Germinal center (tissue), 1 donor: ENCODE measurements at regions not wholly inside any gene's neighbourhood (a gene's known extent, or its start where the extent isn't known, plus 50 kb on each side); places are given as distances from the start of the nearest gene placed in this dataset.
"Not testable (repeated sequence)": the region's sequence is repeated elsewhere in the genome, so short reads cannot be mapped to it uniquely, and the experiment has no call there.

Source experiments
- DNase-seq: peaks from one replicate; pipeline ENCODE4 v3.0.0; 2012; ENCODE audit warnings: mixed read lengths, low spot score

DNA sequence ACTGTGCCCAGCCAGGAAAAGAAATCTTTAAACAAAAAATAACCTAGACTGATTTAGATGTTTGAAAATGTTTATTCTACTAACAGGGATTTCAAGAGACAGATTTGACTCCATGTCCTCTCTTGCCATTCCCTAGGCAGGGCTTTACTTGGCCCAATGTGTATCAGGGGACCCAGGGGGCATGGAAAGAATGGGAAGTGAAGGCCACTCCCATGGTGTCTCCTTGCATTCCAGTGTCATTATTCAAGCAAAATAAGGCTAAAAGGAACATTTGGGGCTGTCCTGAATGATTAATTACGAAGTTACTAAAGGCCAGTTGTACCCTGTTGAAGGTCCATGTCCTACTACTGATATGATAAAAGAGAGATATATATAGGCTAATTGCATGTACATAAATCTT is 151.9 kb upstream of the ATF7IP start:
- DNase-seq = no peak

DNA sequence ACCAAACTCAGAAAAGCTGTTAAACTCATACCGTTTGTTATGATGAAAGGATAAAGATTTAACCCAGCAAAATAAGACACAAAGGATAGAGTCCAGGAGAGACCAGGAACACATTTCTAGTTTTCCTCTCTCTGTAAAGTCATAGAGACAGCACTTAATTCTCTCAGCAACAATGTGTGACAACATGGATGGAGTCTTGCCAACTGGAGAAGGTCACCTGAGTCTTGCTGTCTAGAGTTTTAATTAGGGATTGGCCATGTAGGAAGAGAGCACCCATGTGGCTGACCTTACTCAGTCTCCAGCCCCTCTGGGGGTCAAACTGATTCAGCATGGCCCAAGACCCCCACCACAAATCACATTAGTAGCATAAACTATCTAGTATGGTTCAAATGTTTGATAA is 151.0 kb upstream of the ATF7IP start:
- no peak for DNase-seq

DNA sequence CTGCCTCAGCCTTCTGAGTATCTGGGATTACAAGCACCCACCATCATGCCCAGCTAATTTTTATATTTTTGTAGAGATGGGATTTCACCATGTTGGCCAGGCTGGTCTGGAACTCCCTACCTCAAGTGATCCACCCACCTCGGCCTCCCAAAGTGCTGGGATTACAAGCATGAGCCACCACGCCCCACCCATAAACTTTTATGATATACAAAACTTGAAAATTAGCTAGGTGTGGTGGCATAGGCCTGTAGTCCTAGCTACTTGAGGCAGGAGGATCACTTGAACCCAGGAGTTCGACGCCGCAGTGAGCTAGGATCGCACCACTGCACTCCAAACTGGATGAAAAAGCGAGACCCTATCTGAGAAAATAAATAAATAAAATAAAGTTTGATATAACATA is 149.5 kb upstream of the ATF7IP start:
- DNase-seq = not testable (repeated sequence)

DNA sequence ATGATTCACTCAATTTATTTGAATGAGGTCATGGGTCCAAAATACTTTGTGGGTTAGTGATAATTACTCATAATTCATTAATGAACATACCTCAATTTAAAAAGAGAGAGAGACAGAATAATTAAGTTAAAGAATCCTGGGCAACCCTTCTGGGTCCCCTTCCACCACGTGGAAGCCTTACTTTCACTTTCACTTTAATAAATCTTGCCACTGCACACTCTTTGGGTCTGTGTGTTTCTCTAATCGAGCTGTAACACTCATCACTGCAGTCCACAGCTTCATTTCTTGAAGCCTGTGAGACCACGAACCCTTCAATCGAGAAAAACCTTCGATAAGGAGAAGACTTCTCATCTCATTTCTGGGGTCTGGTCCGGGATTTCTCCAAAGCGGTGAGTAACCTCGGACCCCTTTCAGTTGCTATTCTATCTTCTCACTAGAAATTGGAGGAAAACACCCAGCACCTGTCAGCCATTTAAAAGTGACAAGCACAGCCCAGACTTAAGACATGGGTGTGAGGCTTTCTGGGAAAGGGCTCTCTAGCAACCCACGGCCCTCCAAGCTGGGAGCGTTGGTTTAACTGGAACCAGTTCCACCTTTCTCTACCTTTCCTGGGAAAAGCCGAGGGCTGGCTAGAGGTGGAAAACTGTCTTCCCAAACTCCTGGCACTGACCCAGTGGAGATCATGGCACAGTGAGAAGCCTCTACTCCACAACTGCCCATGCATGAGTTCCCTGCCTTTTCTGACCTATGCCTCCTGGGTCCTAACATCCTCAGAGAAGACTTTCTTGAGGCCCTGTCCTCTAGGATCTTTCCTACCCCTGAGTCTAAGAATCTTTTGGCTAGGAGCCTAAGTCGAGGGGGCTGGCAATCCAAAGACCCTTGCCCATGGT is 148.8 kb upstream of the ATF7IP start:
- DNase-seq = peak; percentile 26

DNA sequence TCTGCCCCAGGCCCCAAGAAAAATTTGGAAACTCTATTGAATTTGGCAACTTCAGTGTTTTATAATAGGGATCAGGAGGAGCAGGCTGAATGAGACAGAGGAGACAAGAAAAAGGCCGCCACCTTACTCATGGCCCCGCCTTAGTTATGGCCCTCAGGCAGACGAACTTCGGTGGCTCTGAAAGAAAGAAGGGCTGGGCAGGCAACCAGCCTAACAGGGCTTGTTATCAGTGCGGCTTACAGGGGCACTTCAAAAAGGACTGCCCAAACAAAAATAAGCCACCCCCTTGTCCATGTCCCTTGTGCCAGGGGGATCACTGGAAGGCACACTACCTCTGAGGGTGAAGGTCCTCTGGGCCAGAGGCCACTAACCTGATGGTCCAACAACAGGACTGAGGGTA is 146.3 kb upstream of the ATF7IP start:
- DNase-seq = no peak

DNA sequence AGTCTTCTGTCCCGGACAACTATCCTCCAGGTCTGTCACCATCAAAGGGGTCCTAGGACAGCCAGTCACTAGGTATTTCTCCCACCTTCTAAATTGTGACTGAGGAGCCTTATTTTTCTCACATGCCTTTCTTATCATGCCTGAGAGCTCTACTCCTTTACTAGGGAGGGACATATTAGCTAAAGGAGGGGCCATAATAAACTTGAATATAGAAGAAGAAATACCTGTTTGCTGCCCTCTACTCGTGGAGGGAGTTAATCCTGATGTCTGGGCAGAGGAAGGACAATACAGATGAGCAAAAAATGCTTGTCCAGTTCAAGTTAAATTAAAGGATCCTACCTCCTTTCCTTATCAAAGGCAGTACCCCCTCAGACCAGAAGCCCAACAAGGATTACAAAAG is 145.8 kb upstream of the ATF7IP start:
- not testable (repeated sequence) for DNase-seq

GRCh38 chr12:14225064-14225463 is 140.4 kb upstream of the ATF7IP start:
- no peak for DNase-seq

GRCh38 chr12:14235176-14235575 is 130.3 kb upstream of the ATF7IP start:
- not testable (repeated sequence) for DNase-seq

GRCh38 chr12:14236641-14237040 is 128.8 kb upstream of the ATF7IP start:
- DNase-seq = not testable (repeated sequence)

GRCh38 chr12:14238221-14238792 is 127.2 kb upstream of the ATF7IP start:
- DNase-seq = peak; percentile 41

DNA sequence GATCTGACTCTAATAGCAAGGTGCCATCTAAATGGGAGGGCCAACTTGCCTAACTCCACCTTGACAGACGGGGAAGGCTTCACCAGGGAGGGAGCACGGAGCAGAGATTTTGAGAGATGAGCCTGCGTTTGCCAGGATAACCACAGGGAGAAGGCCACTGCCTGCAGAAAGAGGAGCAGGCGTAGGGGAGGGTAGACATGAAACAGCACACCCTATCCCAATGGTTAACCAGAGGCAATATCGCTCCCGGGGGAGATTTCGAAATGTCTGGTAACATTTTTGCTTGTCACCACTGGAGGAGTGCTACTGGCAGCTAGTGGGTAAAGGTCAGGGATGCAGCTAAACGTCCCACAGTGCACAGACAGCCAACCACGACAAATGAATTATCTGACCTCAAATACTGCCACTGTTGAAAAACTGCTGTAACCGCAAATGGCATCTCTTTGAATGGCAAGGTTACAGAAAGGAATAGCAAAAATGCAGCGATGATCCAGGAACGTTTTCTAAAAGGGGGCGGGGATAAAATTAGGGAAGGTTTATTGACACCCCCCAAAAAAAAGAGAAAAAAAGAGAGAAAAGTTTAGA is 126.0 kb upstream of the ATF7IP start:
- DNase-seq = peak; percentile 38

GRCh38 chr12:14239935-14240872 is 125.3 kb upstream of the ATF7IP start:
- DNase-seq = peak; percentile 69

- DNase-seq = no peak
Observed at GRCh38 chr12:14240873-14241220, 124.6 kb upstream of the ATF7IP start.

DNA sequence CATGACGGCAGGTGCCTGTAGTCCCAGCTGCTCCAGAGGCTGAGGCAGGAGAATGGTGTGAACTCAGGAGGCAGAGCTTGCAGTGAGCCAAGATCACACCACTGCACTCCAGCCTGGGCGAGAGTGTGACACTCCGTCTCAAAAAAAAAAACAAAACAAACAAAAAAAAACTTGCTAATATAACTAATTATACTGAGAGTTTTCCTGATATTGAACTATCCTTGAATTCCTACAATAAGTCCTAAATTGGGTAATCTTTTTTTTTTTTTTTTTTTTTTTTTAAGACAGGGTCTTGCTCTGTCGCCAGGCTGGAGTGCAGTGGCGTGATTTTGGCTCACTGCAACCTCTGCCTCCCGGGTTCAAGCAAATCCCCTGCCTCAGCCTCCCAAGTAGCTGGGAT is 122.7 kb upstream of the ATF7IP start:
- DNase-seq = not testable (repeated sequence)

DNA sequence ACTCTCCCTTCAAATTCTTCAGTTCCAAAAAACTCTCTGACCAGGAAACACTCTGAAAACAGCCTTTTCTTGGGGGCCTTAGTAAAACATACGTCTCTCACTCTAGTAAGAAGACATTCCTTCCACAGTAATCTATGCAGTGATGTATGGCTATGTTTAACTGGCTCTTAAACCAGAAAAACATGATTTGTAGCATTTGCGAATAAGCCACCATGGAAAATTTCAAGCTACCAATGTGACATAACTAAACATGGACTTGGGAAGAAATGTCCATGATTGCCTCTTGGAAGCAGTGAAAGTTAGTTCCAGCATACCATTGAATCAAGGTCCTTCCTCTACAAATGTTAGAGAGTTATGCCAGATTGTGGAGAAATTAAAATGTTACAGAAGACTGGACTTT is 121.5 kb upstream of the ATF7IP start:
- DNase-seq = no peak

DNA sequence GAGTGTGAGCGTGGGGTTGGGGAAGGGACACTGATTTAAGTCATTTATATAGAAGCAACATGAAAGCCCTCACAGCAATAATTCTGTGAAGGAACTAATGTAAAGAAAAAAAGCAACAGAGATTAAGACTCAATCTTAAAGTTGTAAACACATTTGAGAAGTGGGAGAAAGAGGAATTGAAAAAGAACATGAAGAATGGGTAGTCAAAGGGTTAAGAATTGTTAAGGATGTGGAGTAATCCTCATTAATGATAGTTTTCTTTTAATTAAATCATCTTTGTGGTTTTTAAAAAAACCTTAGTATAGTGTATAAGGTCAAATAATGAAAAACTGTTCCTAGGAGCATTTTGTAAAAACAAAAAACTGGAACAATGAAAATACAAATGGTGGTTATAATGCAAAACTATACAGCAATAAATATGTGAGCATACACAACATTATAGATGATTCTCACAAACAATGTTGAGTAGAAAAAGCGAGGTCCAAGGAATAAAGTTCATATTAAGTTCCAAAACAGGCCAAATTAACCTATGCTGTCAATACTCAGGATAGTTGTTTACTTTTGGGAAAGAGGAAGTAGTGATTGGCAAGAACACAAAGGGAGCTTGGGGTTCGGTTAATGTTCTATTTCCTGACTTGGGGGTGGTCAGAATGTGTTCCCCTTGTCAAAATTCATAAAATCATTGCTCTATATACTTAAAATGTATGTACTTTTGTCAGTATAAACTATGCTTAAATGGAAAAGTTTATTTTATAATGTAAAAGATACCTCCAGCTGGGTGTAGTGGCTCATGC is 120.4 kb upstream of the ATF7IP start:
- no peak for DNase-seq

DNA sequence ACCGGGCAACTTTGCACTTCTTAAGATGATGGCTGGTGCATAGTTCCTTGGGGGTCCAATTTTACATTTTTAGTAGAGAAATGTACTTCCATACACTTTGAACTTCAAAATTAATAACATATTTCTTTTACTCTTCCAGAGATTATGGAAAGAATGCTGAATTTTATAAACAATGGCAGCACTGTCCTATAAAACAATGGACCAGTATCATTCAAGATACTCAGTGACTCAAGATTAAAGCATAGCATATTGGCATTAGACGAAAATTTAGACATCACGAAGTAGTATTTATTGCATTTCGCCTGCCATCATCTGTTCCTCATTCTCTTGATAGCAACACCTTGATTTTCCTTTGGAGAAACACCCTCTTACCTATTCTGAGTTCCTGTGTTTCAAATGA is 118.3 kb upstream of the ATF7IP start:
- DNase-seq = no peak

- DNase-seq = no peak
Observed at GRCh38 chr12:14249368-14249767, 116.1 kb upstream of the ATF7IP start.

GRCh38 chr12:14252697-14253096 is 112.8 kb upstream of the ATF7IP start:
- no peak for DNase-seq

DNA sequence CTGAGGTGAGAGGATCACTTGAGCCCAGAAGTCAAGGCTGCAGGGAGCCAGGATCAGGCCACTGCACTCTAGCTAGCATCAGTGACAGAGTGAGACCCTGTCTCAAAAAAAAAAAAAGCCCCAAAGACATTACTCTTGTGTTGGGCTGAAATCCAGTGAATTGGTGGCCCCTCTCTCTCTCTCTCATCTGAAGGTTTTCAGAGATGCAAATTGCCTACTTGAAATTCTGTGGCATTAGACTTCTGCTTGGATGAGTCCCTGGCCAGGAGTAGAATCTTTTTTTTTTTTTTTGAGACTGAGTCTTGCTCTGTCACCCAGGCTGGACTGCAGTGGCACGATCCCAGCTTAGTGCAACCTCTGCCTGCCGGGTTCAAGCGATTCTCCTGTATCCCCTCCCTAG is 112.0 kb upstream of the ATF7IP start:
- no peak for DNase-seq

DNA sequence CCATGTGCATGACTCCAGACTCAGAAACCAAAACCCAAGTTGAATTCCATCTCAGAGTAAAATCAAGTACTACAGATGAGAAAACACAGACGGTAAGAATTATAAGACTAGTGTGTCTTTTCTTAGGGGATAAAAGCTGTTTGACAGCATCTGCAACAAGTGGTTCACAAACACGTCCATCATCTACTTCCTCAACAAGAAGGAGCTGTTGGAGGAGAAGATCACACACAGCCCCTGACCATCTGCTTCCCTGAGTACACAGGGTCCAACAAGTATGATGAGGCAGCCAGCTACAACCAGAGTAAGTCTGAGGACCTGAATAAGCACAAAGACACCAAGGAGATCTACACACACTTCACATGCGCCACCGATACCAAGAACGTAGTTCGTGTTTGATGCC is 110.7 kb upstream of the ATF7IP start:
- DNase-seq = no peak
